Keratinocyte (primary cell): ENCODE measurements at regions not wholly inside any gene's neighbourhood (a gene's known extent, or its start where the extent isn't known, plus 50 kb on each side); places are given as distances from the start of the nearest gene placed in this dataset.

Source experiments
- DNase-seq: peaks from one replicate; pipeline ENCODE4 v3.0.0-alpha.2; 2011; ENCODE audit warnings: low read depth, missing footprints, low spot score
- FAIRE-seq: peaks from 2 replicates; lab custom pipeline; 2011; peaks lifted over from hg19 to GRCh38; lab: Jason Lieb, UNC
- H2AFZ ChIP-seq: 2 replicates; pipeline ENCODE4 v1.6.0; 2012; ENCODE audit warnings: low read length, control low read depth, inconsistent platforms; ENCODE audit not compliant: control insufficient read depth
- H3K27ac ChIP-seq: 2 replicates; pipeline ENCODE4 v1.5.1; 2011; ENCODE audit warnings: low read length; ENCODE audit not compliant: control insufficient read depth, insufficient read depth
- H3K27me3 ChIP-seq: 3 replicates; pipeline ENCODE4 v1.6.0; 2011; ENCODE audit warnings: low read length; ENCODE audit not compliant: control insufficient read depth, insufficient read depth; ENCODE audit errors: extremely low read depth
- H3K36me3 ChIP-seq, 2 experiments: 2 replicates in 1 of 2; 3 replicates in 1 of 2; pipeline ENCODE4 v1.5.1; 2011; ENCODE audit warnings: low read length in 2 of 2, mild to moderate bottlenecking in 1 of 2; ENCODE audit not compliant: control insufficient read depth in 2 of 2, insufficient read depth in 2 of 2; ENCODE audit errors: extremely low read depth in 1 of 2
- H3K4me1 ChIP-seq: 3 replicates; pipeline ENCODE4 v1.5.1; 2011; ENCODE audit warnings: low read length; ENCODE audit not compliant: control insufficient read depth, insufficient read depth; ENCODE audit errors: extremely low read depth
- H3K4me2 ChIP-seq: 3 replicates; pipeline ENCODE4 v1.6.0; 2011; ENCODE audit warnings: low read depth, low read length; ENCODE audit not compliant: control insufficient read depth, insufficient read depth; ENCODE audit errors: extremely low read depth
- H3K4me3 ChIP-seq, 3 experiments: fragments of 200-600 bp in 1 of 3; sonication (generic) in 1 of 3; 2 replicates in 2 of 3; 3 replicates in 1 of 3; pipeline ENCODE4 v1.5.1; 2011 to 2016; ENCODE audit warnings: low read length in 3 of 3, mild to moderate bottlenecking in 3 of 3, control low read depth in 2 of 3, inconsistent platforms in 1 of 3, low read depth in 1 of 3, mixed read lengths in 1 of 3, mixed run types in 1 of 3, moderate library complexity in 1 of 3; ENCODE audit not compliant: control insufficient read depth in 2 of 3, insufficient read depth in 2 of 3; ENCODE audit errors: extremely low read depth in 1 of 3
- H3K79me2 ChIP-seq: 2 replicates; pipeline ENCODE4 v1.6.0; 2012; ENCODE audit warnings: low read length; ENCODE audit not compliant: control insufficient read depth, insufficient read depth
- H3K9ac ChIP-seq: 3 replicates; pipeline ENCODE4 v1.6.0; 2011; ENCODE audit warnings: low read length; ENCODE audit not compliant: control insufficient read depth, insufficient read depth; ENCODE audit errors: extremely low read depth
- H3K9me1 ChIP-seq: 3 replicates; pipeline ENCODE4 v1.6.0; 2011; ENCODE audit warnings: low read length; ENCODE audit not compliant: control insufficient read depth, insufficient read depth; ENCODE audit errors: extremely low read depth
- H3K9me3 ChIP-seq: 2 replicates; pipeline ENCODE4 v1.5.1; 2012; ENCODE audit warnings: low read depth, low read length; ENCODE audit not compliant: control insufficient read depth
- H4K20me1 ChIP-seq: 3 replicates; pipeline ENCODE4 v1.6.0; 2011; ENCODE audit warnings: low read length; ENCODE audit not compliant: control insufficient read depth, insufficient read depth; ENCODE audit errors: extremely low read depth
- CTCF ChIP-seq, 3 experiments: IDR thresholded peaks in 1 of 3; conservative IDR thresholded peaks in 1 of 3; optimal IDR thresholded peaks in 1 of 3; 2 replicates in 2 of 3; 3 replicates in 1 of 3; pipeline versions ENCODE3 to v1.5.1; 2011; ENCODE audit warnings: low read length in 3 of 3, mild to moderate bottlenecking in 3 of 3, moderate library complexity in 2 of 3, control low read depth in 1 of 3, inconsistent platforms in 1 of 3; ENCODE audit not compliant: insufficient read depth in 2 of 3; ENCODE audit errors: extremely low read depth in 1 of 3
- EZH2 ChIP-seq: IDR thresholded peaks from one replicate; pipeline ENCODE4 v1.6.1; 2012; ENCODE audit warnings: inconsistent platforms, mild to moderate bottlenecking, low read length, moderate library complexity
- dilution Hi-C: fragments of 300-500 bp; cut with MboI; formaldehyde crosslinking; loops from one replicate; pipeline ENCODE4 v1.7.0; 2020; ENCODE audit warnings: low sequenced_read_pairs; ENCODE audit not compliant: extremely low pct_ligation_motif_present

DNA sequence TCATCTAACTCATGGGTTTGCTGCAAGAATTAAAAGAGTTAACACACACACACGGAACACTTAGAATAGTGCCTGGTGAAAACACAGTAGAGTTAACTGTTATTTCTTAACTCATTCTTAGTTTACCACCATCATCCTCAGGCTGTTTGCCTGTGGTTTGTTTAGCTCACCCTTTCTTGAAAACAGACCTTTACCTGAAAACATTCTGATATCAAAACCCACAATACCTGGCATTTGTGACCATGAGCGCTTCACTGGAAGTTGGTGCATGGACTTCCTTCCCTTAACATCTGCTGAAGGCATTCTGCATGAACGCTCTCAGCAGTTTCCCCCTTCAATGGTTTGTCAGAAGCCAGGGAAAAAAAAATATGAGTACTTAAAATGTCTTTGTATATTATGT is 256.0 kb downstream of the ETS1 start:
- H4K20me1 ChIP-seq = no peaks in the 10 kb centered on the region
- H3K4me3 ChIP-seq = no peak overlapping the region
- peaks cover 6% of the 10 kb centered on the region for H3K27me3 ChIP-seq
- no peak overlapping the region for H3K27ac ChIP-seq
- H3K9me1 ChIP-seq = no peaks in the 10 kb centered on the region
- H3K4me2 ChIP-seq = no peak overlapping the region
- no peaks in the 10 kb centered on the region for H3K79me2 ChIP-seq
- no peak overlapping the region for H2AFZ ChIP-seq
- TF ChIP-seq CTCF (optimal IDR thresholded peaks at IDR 0.05 in 1 of 3, IDR thresholded peaks at IDR 0.05 in 1 of 3, conservative IDR thresholded peaks at IDR 0.05 in 1 of 3; ENCODE audit: extremely low read depth in 1 of 3, insufficient read depth in 2 of 3, low read length in 3 of 3) (no peak), EZH2 (no peak)
- dilution Hi-C loops = no loop called here
- DNase-seq (no peak), FAIRE-seq (no peak)
- H3K36me3 ChIP-seq = no peaks in the 10 kb centered on the region
- H3K4me1 ChIP-seq = no peaks in the 10 kb centered on the region
- H3K9me3 ChIP-seq = no peaks in the 10 kb centered on the region
- H3K9ac ChIP-seq = no peak overlapping the region

DNA sequence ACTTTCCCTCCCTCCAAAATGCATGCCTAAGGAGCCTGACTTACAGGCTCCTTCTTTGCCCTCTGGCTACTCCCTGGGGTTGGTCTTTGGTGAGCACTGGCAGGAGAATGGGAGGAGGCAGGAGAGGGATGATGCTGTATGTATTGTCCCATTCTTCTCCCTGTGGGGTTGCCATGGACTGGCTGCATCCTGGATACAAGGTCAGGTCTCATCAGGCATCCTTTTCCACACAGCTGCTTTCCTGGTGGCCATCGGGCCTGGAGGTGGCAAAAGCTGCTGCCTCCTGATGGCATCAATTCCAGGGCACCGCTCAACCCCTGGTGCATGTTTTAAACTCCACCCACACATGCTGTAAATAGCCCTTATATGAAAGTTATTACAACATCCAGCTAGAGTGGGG is 257.2 kb downstream of the ETS1 start:
- Histone ChIP-seq H3K4me3 (no peak overlapping the region), H3K9me3 (no peaks in the 10 kb centered on the region), H4K20me1 (no peaks in the 10 kb centered on the region), H3K4me2 (no peak overlapping the region), H3K36me3 (no peaks in the 10 kb centered on the region), H3K27ac (no peak overlapping the region), H3K27me3 (peaks cover 6% of the 10 kb centered on the region), H3K4me1 (no peaks in the 10 kb centered on the region), H3K9ac (no peak overlapping the region), H3K9me1 (no peaks in the 10 kb centered on the region), H2AFZ (no peak overlapping the region), H3K79me2 (no peaks in the 10 kb centered on the region)
- no peak for TF ChIP-seq CTCF (optimal IDR thresholded peaks at IDR 0.05 in 1 of 3, IDR thresholded peaks at IDR 0.05 in 1 of 3, conservative IDR thresholded peaks at IDR 0.05 in 1 of 3; ENCODE audit: extremely low read depth in 1 of 3, insufficient read depth in 2 of 3, low read length in 3 of 3)
- TF ChIP-seq EZH2 = no peak
- DNase-seq (no peak), FAIRE-seq (no peak)
- dilution Hi-C loops = no loop called here
